Activated CD8-positive, alpha-beta memory T cell treated with anti-CD3 and anti-CD28 coated beads, Interleukin-2, amount 50 U/mL, for 1 hour (primary cell): ENCODE measurements at regions not wholly inside any gene's neighbourhood (a gene's known extent, or its start where the extent isn't known, plus 50 kb on each side); places are given as distances from the start of the nearest gene placed in this dataset.
"Not testable (repeated sequence)": the region's sequence is repeated elsewhere in the genome, so short reads cannot be mapped to it uniquely, and the experiment has no call there.

Experiments
- DNase-seq: peaks from one replicate; pipeline ENCODE4 v3.0.0-alpha.2; 2020; ENCODE audit errors: extremely low read depth

DNA sequence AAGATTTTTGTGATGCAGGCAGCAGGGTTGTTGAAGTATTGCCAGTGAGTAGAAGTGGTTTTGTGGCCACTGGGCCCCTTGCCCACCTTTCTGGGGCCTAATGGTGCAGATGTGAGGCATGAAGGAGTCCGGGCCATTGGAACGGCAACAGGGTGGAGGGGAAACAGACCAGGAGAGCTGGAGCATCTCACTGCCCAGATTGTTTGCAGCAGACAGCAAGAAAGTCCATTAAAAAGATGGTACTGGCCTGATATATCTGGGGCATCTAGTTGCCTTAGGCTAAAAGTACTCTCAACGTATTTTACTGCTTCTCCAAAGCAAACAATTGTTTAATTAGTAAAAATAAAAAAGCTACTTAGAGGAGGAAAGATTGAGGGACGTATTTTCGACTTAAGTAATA is 298.4 kb downstream of the SATB1 start:
- DNase-seq, result no peak

DNA sequence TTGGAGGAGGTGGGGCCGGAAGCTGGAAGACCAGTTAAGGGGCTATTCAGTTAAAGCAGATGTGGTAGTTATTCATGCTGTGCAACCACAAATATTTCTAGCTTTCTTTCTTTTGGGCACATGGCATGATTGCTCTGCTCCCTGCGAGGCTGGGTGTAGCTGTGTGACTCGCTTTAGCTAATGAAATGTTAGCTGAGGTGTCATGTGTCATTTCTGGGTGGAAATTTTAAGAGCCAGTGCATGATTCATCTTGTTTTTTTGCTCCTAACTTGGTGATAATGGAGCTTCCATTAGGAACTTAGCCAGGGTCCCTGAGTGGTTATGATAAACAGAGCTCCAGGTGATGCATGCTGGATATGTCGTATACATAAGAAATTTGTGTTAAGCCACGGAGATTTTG is 300.6 kb downstream of the SATB1 start:
- no peak for DNase-seq

DNA sequence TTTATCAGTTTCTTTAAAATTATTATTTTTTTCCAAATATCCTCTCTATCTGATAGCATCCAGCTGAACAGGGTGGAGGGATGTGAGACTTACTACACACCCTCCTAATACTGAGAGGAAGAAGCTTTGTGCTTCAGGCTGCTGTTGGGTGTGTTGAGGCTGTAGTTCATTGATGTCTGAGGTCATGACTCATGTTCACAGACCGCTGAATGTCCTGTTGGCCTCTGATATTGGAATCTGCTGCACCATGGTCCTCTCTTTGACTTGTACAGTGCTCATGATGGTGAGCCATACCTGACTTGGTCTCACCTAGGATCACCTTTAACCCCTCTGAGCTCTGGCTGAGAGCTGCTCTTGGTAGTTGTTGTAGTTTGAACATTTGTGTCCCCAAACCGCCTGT is 302.9 kb downstream of the SATB1 start:
- no peak for DNase-seq

DNA sequence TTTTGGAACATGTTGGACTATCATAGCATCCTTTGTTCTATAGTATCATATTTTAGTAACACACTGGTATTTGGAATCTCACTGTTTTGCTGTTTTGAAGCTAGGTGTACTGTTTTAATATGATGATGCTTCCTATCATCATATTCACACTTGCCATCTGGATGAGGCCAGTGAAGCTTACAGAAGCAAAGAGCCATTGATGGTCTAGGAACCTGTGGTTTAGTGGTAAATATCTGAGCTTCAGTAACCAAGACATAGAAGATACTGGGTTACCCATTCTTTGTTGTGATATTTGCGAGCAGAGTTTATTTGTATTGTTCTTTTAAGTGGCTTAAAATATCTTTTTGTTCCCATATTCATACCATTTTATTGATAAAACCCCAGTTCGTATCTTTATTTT is 304.1 kb downstream of the SATB1 start:
- no peak for DNase-seq

DNA sequence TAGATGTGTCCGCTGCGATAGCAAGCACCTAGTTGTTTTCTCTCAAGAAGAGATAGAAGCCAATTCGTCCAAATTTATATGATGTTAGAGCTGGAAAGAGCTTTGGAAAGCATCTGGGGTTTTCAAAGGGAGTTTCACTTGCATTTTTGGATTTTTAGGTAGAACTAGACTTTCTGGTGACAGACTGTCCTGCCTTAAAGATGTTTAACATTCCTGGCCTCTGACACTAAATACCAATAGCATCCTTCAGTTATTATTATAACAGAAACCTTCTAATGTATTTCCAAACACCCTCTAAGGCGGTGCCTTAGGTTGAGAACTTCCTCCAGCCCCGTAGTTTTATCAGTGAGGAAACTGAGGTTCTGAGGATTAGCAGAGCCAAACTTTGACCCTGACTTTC is 305.3 kb downstream of the SATB1 start:
- DNase-seq, result no peak

DNA sequence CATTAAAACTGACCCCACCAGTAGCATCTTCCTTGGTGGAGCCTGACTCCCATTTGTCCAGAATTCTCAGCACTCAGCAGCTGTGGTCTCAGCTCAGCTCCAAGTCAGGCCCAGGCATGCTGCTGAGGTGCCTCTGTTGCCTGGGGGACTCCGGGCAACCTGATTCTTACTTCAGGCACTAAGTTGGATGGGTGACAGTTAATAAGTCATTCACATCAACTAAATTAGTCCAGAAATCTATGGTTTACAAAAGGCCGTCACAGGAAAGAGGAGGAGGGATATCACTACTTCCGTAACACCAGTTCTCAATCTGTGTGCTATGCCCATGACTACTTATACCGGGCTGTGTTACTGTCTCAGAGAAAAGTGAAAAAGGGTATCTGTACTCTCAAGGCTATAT is 310.2 kb downstream of the SATB1 start:
- no peak for DNase-seq

DNA sequence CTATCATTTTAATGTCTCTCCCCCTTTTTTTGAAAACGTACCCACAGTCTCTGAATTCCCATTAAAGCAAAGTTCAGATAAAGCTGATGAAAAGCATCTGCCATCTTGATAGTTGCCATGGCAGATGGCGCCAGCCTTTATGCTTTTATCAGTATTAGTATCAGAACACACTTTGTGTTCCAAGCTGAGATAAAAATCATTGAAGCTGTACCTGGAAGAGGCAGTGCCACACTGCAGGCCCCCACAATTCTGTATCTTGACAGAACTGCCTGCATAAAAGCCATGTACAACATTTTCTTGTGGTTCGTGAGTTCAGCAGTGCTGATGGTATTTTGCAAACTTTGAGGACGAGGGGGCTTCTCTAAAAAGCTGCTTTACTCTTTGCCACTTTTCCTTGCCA is 311.7 kb downstream of the SATB1 start:
- DNase-seq, result no peak

DNA sequence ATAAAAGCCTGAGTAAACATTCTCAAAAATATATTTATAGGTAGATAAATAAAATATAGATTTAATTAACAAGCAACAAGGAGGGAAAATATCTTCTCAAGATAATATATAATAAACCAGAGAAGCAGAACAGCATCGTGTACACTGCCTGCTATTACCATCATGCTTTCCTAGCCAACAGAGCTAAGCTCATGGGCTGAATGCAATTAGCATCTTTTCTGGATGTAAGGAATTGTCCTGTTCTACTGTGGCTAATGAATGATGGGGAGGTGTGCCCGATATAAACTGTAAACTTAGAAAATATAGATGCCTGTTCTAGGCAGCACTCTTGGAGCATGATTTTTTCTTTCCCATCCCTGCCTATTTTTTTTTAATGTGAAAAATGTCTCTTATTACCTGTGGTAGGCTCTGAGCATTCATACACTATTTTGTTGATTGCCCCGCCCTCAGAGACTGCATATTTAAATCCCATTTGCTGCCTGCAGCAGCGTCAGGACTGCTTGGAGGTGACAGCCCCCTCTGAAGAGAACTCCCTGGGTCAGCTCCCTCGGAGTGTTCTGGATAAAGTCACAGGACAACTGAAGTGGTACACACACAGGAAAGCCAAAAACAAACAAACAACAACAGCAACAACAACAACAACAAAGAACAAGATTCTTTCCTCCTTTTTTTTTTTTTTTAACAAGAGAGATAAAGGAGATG is 312.3 kb downstream of the SATB1 start:
- no peak for DNase-seq

DNA sequence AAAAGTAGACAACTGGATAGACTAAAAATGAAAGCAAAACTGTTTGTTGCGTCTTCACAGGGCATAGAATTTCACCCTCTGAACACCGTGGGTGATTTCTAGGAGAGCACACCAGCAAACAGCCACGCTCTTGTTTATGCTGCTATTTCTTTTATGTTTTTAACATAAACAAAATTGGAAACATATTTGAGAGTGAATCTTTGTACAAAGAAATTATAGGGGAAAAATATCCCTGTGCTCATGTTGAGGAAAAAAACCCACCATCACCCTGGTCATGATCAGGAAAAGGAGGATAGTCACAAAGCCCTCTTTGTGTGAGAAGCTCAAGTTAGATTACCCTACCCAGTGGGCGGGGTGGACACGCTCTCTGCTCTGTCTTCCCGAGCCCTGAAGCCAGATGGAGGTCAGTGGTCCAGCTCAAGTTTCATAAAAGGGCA is 313.3 kb downstream of the SATB1 start:
- no peak for DNase-seq

DNA sequence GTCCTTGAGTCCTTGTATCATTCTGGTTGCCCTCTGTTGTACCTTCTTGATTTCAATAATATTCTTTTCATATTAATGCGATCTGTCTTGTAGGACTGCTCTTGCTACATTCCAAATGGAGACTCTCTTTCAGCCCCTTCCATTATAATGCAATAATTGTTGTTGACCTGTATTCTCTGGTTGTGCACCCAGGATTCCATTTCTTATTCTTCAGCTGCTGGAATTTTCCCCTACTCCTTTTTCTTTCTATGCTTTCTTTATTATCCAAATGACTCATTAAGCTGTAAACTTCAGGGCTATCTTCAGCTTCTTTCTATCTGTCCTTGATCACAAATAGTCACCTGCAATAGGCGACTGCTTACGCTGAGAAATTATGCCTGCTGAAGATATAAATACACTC is 321.5 kb downstream of the SATB1 start:
- no peak for DNase-seq

DNA sequence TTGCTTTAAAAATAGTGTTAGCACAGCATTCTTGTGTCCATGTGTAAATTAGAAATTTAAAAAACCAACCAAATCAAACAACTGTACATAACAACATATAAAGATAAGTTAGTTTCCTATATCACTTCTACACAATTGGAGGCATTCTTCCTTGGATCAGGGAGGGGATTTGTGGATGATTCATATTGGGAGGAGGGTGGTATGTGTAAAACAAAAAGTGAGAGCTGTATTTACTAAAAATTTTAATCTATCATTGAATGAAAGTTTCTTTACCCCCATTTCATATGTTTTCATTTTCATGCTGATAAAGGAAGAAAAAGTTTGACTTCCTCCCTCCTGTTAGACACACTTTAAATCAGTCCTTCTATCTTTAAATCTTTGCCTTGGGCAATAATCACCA is 325.0 kb downstream of the SATB1 start:
- no peak for DNase-seq

DNA sequence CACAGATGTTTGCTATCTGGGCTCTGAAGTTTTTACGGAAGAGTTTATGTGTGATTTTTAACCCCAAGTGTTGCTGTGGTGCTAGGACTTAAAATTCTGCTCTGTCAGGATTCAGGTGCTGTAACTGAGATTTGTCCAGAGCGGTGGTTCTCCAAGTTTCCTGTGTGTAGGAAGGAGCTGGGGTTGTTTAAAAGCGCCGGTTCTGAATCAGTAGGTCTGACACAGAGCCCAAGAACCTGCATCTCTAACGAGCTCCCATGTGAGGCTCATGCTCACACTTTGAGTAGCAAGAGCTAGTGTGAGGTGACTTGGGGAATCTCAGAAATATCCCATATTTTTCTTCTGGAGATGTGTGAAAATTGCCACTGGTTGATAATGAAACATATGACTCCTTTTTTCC is 325.5 kb downstream of the SATB1 start:
- no peak for DNase-seq

DNA sequence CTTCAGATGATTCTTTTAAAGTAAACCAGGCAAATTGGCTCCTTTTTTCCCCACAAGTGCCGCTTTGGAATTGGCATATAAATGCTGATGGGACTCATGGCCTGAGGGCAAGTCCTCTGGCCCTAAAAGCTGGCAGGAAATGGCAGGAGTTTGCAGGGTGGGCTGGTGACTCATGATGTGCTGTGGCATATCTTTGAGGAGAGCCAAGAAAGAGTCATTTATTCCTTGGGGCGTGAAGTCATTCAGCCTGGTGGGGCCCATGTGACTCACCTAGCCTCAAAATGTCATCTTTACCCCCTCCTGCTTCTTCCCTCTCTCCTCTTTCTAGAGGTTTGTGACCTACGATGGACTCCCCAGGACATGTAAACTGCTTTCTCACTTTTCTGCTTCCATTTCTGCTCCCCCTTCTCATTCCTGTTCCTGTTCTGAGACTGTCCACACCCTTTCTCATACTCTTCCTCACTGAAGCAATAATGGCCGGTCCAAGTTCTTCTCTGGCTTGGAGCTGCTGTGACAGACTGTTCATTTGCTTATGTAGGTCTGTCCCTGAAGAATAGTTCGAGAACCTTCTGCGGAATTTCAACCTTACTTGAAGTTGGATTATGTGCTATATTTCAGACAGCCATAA is 326.1 kb downstream of the SATB1 start:
- DNase-seq, result no peak

DNA sequence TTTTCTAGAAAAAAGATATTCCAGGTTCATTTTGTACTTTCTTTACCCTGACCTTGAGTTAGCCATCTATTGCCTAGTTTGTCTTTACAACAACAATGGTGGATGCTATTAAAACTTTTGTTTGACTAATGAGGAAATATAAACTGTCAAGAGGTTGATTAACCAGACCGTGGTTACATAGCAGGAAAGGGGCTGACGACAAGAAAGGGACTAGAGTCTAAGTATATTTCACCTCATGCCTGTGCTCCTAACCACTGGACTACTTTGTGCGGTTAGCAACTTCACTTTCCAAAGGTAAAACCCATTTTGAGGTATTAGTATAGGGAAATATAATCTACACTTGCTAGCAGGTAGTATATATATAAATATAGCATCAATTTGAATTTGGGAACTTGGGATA is 327.1 kb downstream of the SATB1 start:
- DNase-seq, result no peak

DNA sequence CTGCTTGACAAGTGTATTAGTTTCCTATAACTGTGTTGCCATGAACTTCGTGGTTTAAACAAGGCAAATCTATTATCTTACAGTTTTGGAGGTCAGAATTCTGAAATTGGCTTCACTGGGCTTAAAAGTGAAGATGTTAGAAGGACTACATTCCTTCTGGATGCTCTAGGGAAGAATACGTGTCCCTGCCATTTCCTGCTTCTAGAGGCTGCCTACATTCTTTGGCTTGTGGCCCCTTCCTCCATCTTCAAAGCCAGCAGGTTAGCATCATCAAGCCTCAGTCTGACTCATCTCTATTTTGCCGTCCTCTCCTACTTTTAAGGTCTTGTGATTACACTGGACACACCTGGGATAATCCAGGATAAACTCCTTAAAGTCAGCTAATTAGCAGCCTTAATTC is 327.7 kb downstream of the SATB1 start:
- no peak for DNase-seq

DNA sequence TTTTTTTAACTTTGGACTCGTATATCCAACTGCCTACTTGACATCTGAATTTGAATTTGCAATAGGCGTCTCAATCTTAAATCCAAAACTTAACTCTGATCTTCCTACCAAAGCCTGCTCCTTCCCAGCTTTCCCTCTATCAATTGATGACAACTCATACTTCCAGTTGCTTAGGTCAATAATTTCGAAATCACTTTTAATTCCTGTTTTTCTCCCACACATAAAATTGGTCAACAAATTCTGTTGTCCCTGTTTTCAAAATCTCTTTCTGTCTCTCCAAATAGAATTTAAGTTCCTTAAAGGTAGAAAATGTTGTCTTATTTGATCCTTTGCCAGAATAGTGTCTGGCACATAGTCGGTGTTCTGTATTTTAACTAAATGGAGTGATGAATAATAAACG is 332.4 kb downstream of the SATB1 start:
- no peak for DNase-seq

DNA sequence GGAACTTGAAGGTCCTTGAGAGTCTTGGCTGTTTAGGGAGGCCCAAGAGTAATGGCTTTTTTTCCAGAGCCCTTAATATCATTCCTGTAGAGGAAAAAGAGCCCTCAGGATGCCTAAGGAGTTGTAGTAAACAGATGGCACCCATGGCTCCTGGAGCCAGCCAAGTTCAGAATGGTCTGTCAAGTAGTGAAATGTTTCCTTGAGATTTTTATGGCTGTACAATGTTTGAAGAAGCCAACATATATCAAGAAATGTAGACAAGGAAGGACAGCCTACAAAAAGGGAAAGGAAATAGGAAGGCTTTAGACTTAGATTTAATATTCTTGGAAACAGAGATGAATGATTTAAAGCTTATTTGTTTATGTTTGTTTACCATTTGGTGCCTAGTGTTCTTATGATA is 334.8 kb downstream of the SATB1 start:
- DNase-seq, result no peak

DNA sequence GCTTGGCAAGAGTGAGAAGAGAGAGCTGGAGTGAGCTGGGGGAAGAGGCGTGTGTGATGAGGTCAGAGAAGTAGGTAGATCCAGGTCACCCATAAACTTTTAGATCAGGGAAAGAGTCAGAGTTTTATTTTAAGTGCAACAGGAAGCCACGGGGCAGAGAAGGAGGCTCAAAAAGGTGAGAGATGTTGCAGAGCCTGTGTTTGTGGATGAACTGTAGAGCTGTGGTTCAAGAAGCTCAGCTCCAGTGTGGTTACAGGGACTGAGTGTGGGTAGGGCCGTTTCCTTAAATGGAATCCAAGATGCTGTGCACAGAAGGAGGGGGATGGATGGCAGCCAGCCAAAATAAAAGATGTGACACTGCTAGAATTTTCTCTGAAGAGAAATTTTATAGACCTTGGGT is 337.2 kb downstream of the SATB1 start:
- DNase-seq, result no peak

DNA sequence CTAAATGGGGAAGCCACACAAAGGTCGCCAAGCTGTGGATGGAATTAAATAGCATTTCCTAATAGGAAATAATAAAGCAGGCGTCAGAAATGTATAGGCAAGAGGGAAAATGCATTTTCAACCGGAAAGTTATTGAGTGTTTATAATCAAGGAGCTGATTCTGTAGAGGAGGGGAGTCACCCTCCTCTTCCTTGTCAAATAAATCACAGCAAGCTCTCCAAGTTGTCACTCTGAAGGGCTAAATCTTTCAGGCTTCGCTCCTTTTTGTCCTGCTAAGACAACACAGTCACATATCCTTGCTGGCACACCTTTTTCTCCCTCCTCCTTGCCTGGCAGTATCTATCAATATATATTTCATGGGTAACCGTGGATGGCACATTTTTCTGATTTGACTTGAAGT is 338.4 kb downstream of the SATB1 start:
- no peak for DNase-seq

DNA sequence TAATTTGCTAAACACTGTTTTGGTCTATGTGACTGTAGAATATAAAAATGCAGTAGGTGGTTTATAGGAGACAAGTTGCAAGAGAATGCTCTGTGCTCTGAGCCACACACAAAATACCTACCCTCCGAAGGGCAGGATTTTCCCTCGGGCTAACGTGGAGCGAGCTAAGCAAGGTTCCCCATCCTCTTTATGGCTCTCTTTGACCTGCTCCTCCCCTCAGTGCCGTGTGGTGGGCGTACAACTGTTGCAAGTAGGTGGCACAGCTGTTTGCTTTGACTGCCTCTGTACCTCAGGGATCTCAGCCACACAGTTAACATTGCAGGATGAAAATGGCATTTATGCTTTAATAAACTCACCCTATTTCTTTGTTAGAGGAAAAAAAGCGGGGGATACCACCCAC is 339.1 kb downstream of the SATB1 start:
- DNase-seq, result no peak

DNA sequence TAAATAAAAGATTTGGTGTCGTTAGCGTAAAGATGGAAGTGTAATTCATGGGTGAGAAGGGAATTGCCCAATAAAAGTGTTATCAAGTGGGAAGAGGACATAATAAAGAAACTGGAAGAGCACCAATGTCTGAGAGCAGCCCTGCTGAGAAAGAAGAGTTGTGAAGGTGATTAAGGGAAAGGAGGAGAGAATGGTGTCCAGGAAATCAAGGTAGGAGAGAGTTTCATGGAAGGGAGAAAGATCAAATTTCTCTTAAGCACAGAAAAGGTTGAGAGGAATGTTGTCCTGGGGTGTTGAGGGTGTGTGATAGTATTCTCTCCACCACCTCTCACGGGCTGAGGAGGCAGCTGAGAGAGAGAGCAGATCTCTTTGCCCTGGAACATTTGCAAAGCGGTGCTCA is 339.7 kb downstream of the SATB1 start:
- no peak for DNase-seq

DNA sequence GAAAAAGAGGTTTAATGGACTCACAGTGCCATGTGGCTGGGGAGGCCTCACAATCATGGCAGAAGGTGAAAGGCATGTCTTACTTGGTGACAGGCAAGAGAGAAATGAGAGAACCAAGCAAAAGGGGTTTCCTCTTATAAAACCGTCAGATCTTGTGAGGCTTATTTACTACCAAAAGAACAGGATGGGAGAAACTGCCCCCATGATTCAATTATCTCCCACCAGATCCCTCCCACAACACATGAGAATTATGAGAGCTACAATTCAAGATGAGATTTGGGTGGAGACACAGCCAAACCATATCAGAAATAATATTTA is 340.8 kb upstream of the TBC1D5 start:
- DNase-seq, result not testable (repeated sequence)

DNA sequence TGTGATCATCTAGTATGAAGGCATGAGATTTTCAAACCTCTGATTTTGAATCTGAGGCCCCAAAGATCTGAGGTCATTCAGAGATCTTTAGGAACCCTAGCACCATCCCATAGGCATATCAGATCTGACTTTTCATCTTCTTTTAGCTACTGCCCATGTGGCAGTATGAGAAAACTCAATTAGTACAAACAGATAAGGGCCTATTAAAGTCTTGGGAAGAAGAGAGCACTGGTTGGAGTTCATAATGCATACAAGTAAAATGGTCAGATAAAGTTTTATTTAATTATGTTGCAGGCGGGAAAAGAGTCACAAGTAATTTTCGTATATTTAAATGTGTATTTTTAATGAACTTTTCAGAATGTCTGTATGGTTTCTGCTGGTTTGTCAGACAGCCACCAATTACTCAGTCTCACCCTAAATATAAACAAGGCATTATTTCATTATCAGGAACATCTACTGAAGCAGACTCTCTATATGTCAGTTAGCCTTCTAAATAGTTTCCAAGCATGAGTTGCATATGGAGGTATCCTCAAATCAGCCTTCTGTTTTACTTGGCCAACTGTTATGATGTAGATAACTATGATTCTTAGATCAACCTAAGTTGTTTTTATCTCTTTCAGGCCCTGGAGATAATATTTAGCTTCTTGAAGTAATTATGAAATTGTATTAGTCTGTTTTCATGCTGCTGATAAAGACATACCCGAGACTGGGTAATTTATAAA is 340.3 kb upstream of the TBC1D5 start:
- DNase-seq, result no peak
